Transverse colon (tissue), 4 donors: ENCODE measurements at regions not wholly inside any gene's neighbourhood (a gene's known extent, or its start where the extent isn't known, plus 50 kb on each side); places are given as distances from the start of the nearest gene placed in this dataset.

ENCODE experiments used
- POLR2A ChIP-seq: fragments of 450-650 bp; IDR thresholded peaks from one replicate; pipeline ENCODE4 v1.6.1; 2016; ENCODE audit warnings: antibody characterized with exemption, mild to moderate bottlenecking, moderate library complexity
- POLR2AphosphoS5 ChIP-seq, 3 donors: sonication (generic); formaldehyde crosslinking; IDR thresholded peaks; one replicate each; pipeline ENCODE4 v1.6.1; 2016; ENCODE audit warnings: antibody characterized with exemption in 3 of 3
- TF ChIP-seq, protein P1 (sequence below), 5 experiments: fragments of 200-600 bp in 3 of 5; fragments of 450-650 bp in 2 of 5; sonication (generic) in 3 of 5; IDR thresholded peaks; 1 replicate in 2 of 5; 2 replicates in 3 of 5; pipeline ENCODE4 v1.5.1; 2016 to 2017; ENCODE audit warnings: antibody characterized with exemption in 5 of 5, inconsistent platforms in 3 of 5, mild to moderate bottlenecking in 2 of 5, moderate library complexity in 1 of 5

DNA sequence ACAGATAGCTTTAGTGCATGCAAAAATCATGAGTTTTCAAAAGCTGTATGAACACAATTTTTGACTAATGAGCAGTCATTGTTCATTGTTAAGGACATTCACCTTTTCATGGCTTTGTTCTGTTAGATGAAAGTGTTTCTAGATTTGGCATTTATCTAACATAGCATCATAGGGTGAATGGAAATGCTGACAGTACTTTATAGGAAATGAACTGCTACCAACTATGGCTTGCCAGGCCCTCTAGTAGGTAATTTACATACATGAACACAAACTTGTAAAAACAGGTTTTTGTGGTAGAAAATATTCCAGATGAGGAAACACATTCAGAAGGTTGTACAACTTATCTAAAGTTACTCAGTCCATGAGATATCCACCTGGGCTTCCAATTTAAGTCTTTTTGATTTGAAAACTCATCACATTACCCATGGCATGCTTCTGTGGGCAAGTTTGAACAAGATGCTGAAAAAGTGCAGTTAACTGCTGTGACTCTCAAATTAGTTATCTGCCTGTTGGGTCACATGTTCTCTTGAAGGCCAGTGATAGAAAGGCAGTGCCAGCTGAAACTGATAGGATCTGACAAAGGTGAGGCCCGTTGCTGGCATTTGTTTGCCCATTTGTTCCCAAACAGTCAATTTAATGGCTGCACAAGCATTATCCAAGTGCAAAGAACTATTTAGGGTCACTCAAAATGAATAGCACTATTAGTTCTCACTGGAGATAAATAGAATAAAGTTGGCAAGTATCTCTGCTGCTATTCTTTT lies 399.1 kb downstream of the MAN2A1 start:
- TF ChIP-seq POLR2A (no peak), POLR2AphosphoS5 (IDR thresholded peaks at IDR 0.05) (no peak)
- TF ChIP-seq, protein P1, sequence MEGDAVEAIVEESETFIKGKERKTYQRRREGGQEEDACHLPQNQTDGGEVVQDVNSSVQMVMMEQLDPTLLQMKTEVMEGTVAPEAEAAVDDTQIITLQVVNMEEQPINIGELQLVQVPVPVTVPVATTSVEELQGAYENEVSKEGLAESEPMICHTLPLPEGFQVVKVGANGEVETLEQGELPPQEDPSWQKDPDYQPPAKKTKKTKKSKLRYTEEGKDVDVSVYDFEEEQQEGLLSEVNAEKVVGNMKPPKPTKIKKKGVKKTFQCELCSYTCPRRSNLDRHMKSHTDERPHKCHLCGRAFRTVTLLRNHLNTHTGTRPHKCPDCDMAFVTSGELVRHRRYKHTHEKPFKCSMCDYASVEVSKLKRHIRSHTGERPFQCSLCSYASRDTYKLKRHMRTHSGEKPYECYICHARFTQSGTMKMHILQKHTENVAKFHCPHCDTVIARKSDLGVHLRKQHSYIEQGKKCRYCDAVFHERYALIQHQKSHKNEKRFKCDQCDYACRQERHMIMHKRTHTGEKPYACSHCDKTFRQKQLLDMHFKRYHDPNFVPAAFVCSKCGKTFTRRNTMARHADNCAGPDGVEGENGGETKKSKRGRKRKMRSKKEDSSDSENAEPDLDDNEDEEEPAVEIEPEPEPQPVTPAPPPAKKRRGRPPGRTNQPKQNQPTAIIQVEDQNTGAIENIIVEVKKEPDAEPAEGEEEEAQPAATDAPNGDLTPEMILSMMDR (IDR thresholded peaks at IDR 0.05): no peak
